ENCODE measurements at regions not wholly inside any gene's neighbourhood (a gene's known extent, or its start where the extent isn't known, plus 50 kb on each side); places are given as distances from the start of the nearest gene placed in this dataset.

- TF ChIP-seq, protein P1, sequence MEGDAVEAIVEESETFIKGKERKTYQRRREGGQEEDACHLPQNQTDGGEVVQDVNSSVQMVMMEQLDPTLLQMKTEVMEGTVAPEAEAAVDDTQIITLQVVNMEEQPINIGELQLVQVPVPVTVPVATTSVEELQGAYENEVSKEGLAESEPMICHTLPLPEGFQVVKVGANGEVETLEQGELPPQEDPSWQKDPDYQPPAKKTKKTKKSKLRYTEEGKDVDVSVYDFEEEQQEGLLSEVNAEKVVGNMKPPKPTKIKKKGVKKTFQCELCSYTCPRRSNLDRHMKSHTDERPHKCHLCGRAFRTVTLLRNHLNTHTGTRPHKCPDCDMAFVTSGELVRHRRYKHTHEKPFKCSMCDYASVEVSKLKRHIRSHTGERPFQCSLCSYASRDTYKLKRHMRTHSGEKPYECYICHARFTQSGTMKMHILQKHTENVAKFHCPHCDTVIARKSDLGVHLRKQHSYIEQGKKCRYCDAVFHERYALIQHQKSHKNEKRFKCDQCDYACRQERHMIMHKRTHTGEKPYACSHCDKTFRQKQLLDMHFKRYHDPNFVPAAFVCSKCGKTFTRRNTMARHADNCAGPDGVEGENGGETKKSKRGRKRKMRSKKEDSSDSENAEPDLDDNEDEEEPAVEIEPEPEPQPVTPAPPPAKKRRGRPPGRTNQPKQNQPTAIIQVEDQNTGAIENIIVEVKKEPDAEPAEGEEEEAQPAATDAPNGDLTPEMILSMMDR (IDR thresholded peaks at IDR 0.05) = no peak
- TF ChIP-seq POLR2A (IDR thresholded peaks at IDR 0.05) = no peak
These were observed 733.9 kb upstream of the EPHA5 start for GRCh38 chr4:66404141-66404540.

All from uterus (tissue), 2 donors.